Brain microvascular endothelial cell (primary cell): ENCODE measurements at regions not wholly inside any gene's neighbourhood (a gene's known extent, or its start where the extent isn't known, plus 50 kb on each side); places are given as distances from the start of the nearest gene placed in this dataset.
"Not testable (repeated sequence)": the region's sequence is repeated elsewhere in the genome, so short reads cannot be mapped to it uniquely, and the experiment has no call there.

Experiments used
- DNase-seq: peaks from one replicate; pipeline ENCODE4 v3.0.0-alpha.2; 2020
- H3K27ac ChIP-seq: fragments of 250-450 bp; sonication (Bioruptor Pico); 2 replicates; pipeline ENCODE4 v1.5.1; 2020; ENCODE audit warnings: mild to moderate bottlenecking, moderate library complexity
- H3K27me3 ChIP-seq: fragments of 250-450 bp; sonication (Bioruptor Pico); replicated peaks from 2 replicates; pipeline ENCODE4 v1.5.1; 2020; ENCODE audit warnings: mild to moderate bottlenecking
- H3K36me3 ChIP-seq: fragments of 250-450 bp; sonication (Bioruptor Pico); replicated peaks from 2 replicates; pipeline ENCODE4 v1.5.1; 2020; ENCODE audit warnings: mild to moderate bottlenecking
- H3K4me3 ChIP-seq: 2 replicates; pipeline ENCODE4 v1.5.1; 2011; ENCODE audit warnings: low read depth, mild to moderate bottlenecking, control low read depth, low read length, moderate library complexity
- CTCF ChIP-seq: IDR thresholded peaks from 2 replicates; pipeline ENCODE4 v1.5.1; 2011; ENCODE audit warnings: low read depth, mild to moderate bottlenecking, moderate library complexity, low read length, control low read depth, inconsistent platforms; ENCODE audit errors: missing control alignments
- in situ Hi-C: cut with HindIII; loops from 2 replicates; pipeline ENCODE4 v1.10.0; 2017; ENCODE audit warnings: low sequenced_read_pairs, low pct_ligation_motif_present

GRCh38 chr13:24617256-24618010 is 62.8 kb upstream of the ATP12A start:
- Histone ChIP-seq H3K27ac (no peak overlapping the region), H3K36me3 (no peaks in the 10 kb centered on the region), H3K27me3 (no peaks in the 10 kb centered on the region), H3K4me3 (no peak overlapping the region)
- in situ Hi-C loops = no loop called here
- TF ChIP-seq CTCF = no peak
- no peak for DNase-seq

DNA sequence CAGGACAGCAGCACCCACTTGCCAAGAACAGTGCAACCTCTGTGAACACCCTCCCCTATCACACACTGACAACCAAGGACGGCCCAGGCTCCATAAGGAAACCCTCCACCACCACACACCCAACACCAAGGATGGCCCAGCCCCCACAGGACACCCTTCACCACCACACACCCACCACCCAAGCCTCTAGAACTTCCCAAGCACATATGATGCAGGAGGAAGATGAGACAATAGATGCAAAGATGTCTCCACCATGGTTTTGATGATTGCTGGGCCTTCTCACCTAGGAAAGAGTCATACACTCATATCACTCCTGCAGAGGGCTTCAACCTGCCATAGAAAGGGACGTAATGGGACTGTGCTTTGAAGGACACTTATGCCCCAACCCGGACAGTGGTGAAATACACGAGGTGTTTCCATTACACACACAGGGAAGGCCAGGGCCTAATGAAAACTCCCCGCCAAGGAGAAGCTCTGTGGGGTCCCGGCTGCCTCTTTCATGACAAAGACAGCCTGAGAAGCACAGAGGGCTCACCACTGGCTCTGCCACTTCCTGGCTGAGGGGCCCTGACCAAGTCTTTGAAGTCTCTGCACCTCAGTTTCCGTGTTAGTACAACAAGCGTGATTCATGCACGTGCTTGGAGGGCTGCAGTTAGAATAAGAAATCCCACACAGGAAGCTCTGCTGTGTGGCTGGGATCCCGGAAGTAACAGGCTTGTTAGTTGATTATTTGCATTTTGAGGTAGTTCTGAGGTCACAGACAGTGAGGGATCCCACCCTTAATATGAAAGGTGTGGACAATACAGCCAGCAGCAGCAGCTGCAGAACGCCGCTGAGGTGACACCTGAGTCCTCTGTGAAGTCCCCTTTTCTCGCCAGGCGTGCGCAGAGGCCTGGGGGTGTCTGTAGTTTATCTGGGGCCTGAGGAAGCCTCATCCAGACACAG is 61.9 kb upstream of the ATP12A start:
- no peak overlapping the region for H3K4me3 ChIP-seq
- H3K27me3 ChIP-seq = no peaks in the 10 kb centered on the region
- no peaks in the 10 kb centered on the region for H3K36me3 ChIP-seq
- in situ Hi-C loops = no loop called here
- no peak overlapping the region for H3K27ac ChIP-seq
- no peak for TF ChIP-seq CTCF
- DNase-seq = no peak

DNA sequence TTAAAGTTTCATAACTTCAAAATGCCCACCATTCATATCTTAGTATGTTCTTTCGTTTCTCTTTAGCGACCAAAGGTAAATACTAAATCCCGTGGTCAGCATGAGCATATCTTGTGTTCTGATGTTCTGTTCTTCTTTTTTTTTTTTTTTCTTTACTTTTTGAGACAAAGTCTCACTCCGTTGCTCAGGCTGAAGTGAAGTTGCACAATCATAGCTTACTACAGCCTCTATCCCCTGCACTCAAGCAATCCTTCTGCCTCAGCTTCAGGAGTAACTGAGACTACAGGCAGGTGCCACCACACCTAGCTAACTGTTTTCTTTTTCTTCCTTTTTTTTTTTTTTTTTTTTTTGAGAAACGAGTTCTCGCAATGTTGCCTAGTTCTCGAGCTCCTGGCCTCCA is 60.9 kb upstream of the ATP12A start:
- Histone ChIP-seq H3K4me3 (no peak overlapping the region), H3K36me3 (no peaks in the 10 kb centered on the region), H3K27ac (no peak overlapping the region), H3K27me3 (no peaks in the 10 kb centered on the region)
- TF ChIP-seq CTCF = no peak
- DNase-seq = no peak
- in situ Hi-C loops = no loop called here

DNA sequence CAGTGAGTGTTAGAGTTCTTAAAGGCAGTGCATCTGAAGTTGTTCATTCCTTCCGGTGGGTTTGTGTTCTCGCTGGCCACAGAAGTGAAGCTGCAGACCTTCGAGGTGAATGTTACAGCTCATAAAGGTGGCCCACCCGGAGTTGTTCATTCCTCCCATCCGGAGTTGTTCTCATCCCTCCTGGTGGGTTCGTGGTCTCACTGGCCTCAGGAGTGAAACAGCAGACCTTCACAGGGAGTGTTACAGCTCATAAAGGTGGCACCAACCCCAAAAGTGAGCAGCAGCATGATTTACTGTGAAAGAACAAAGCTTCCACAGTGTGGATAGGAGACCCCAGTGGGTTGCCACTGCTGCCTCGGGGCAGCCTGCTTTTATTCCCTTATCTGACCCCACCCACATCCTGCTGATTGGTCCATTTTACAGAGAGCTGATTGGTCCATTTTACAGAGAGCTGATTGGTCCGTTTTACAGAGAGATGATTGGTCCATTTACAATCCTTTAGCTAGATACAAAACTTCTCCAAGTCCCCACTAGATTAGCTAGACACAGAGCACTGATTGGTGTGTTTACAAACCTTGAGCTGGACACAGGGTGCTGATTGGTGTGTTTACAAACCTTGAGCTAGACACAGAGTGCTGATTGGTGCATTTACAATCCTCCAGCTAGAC is 57.6 kb upstream of the ATP12A start:
- DNase-seq, in situ Hi-C loops: not testable (repeated sequence)

GRCh38 chr13:24623149-24623665 is 57.0 kb upstream of the ATP12A start:
- in situ Hi-C loops = no loop called here
- H3K4me3 ChIP-seq = no peak overlapping the region
- no peaks in the 10 kb centered on the region for H3K36me3 ChIP-seq
- DNase-seq = no peak
- TF ChIP-seq CTCF = no peak
- no peak overlapping the region for H3K27ac ChIP-seq
- H3K27me3 ChIP-seq = no peaks in the 10 kb centered on the region

More for the DNA sequence above, 57.6 kb upstream of the ATP12A start:
- not testable (repeated sequence) for H3K27ac ChIP-seq, H3K36me3 ChIP-seq, H3K27me3 ChIP-seq, H3K4me3 ChIP-seq

DNA sequence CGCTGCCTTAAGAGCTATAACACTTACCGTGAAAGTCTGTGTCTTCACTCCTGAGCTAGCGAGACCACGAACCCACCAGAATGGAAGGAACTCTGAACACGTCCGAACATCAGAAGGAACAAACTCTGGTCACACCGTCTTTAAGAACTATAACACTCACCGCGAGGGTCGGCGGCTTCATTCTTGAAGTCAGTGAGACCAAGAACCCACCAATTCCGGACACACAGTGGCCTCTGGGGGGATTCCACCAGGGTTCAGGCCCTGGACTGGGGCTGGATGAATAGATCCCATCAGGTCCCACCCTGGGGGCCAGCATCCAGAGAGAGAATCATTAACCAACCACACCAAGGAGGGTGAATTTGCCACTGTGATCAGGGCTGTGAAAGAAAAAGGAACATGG is 55.8 kb upstream of the ATP12A start:
- in situ Hi-C loops = no loop called here
- Histone ChIP-seq H3K36me3 (no peaks in the 10 kb centered on the region), H3K27ac (no peak overlapping the region), H3K4me3 (no peak overlapping the region), H3K27me3 (no peaks in the 10 kb centered on the region)
- no peak for TF ChIP-seq CTCF
- no peak for DNase-seq
